Endothelial cell (in vitro differentiated cells): ENCODE measurements at regions not wholly inside any gene's neighbourhood (a gene's known extent, or its start where the extent isn't known, plus 50 kb on each side); places are given as distances from the start of the nearest gene placed in this dataset.

Experiments
- DNase-seq: peaks from one replicate; pipeline ENCODE4 v3.0.0; 2021; ENCODE audit warnings: low spot score
- H3K27ac Mint-ChIP-seq: one replicate; pipeline ENCODE4 v1.8.0; 2021; ENCODE audit warnings: mixed read lengths, inconsistent platforms; ENCODE audit not compliant: unreplicated experiment
- H3K27me3 Mint-ChIP-seq: one replicate; pipeline ENCODE4 v1.8.0; 2021; ENCODE audit warnings: mild to moderate bottlenecking, moderate library complexity, mixed read lengths, inconsistent platforms; ENCODE audit not compliant: unreplicated experiment
- H3K36me3 Mint-ChIP-seq: one replicate; pipeline ENCODE4 v1.8.0; 2021; ENCODE audit warnings: mild to moderate bottlenecking, low read depth, mixed read lengths, inconsistent platforms; ENCODE audit not compliant: unreplicated experiment
- H3K4me1 Mint-ChIP-seq: one replicate; pipeline ENCODE4 v1.8.0; 2021; ENCODE audit warnings: mild to moderate bottlenecking, mixed read lengths, inconsistent platforms; ENCODE audit not compliant: unreplicated experiment
- H3K4me3 Mint-ChIP-seq: one replicate; pipeline ENCODE4 v1.8.0; 2021; ENCODE audit warnings: mild to moderate bottlenecking, mixed read lengths, inconsistent platforms; ENCODE audit not compliant: unreplicated experiment
- H3K9me3 Mint-ChIP-seq: one replicate; pipeline ENCODE4 v1.8.0; 2021; ENCODE audit warnings: mixed read lengths, inconsistent platforms; ENCODE audit not compliant: unreplicated experiment
- CTCF ChIP-seq: fragments of 200-600 bp; sonication (generic); IDR thresholded peaks from one replicate; pipeline ENCODE4 v1.5.0; 2021; ENCODE audit warnings: antibody characterized with exemption; ENCODE audit not compliant: unreplicated experiment

GRCh38 chr4:62960415-62960814, 1448.8 kb downstream of the TECRL start:
- H3K9me3 Mint-ChIP-seq, result no peaks in the 10 kb centered on the region
- DNase-seq, result no peak
- no peak for TF ChIP-seq CTCF
- H3K4me3 Mint-ChIP-seq, result no peak overlapping the region
- no peaks in the 10 kb centered on the region for H3K27me3 Mint-ChIP-seq
- no peaks in the 10 kb centered on the region for H3K36me3 Mint-ChIP-seq
- H3K4me1 Mint-ChIP-seq, result no peaks in the 10 kb centered on the region
- no peak overlapping the region for H3K27ac Mint-ChIP-seq

- H3K27ac Mint-ChIP-seq, result no peak overlapping the region
- TF ChIP-seq CTCF, result no peak
- H3K9me3 Mint-ChIP-seq, result no peaks in the 10 kb centered on the region
- no peaks in the 10 kb centered on the region for H3K4me1 Mint-ChIP-seq
- DNase-seq, result no peak
- H3K27me3 Mint-ChIP-seq, result no peaks in the 10 kb centered on the region
- H3K4me3 Mint-ChIP-seq, result no peak overlapping the region
- H3K36me3 Mint-ChIP-seq, result no peaks in the 10 kb centered on the region
These were observed 1455.5 kb downstream of the TECRL start for GRCh38 chr4:62953752-62954151.

GRCh38 chr4:62952366-62952765, 1456.9 kb downstream of the TECRL start:
- H3K9me3 Mint-ChIP-seq, result no peaks in the 10 kb centered on the region
- H3K4me3 Mint-ChIP-seq, result no peak overlapping the region
- H3K27ac Mint-ChIP-seq, result no peak overlapping the region
- H3K36me3 Mint-ChIP-seq, result no peaks in the 10 kb centered on the region
- no peak for DNase-seq
- no peak for TF ChIP-seq CTCF
- H3K4me1 Mint-ChIP-seq, result no peaks in the 10 kb centered on the region
- no peaks in the 10 kb centered on the region for H3K27me3 Mint-ChIP-seq

GRCh38 chr4:62948108-62948507, 1461.1 kb downstream of the TECRL start:
- H3K27me3 Mint-ChIP-seq, result no peaks in the 10 kb centered on the region
- no peak overlapping the region for H3K4me3 Mint-ChIP-seq
- H3K36me3 Mint-ChIP-seq, result no peaks in the 10 kb centered on the region
- no peak for DNase-seq
- H3K27ac Mint-ChIP-seq, result no peak overlapping the region
- no peaks in the 10 kb centered on the region for H3K9me3 Mint-ChIP-seq
- no peak for TF ChIP-seq CTCF
- peaks cover 4% of the 10 kb centered on the region for H3K4me1 Mint-ChIP-seq

- no peak overlapping the region for H3K4me3 Mint-ChIP-seq
- H3K4me1 Mint-ChIP-seq, result peaks cover 4% of the 10 kb centered on the region
- TF ChIP-seq CTCF, result no peak
- H3K27ac Mint-ChIP-seq, result no peak overlapping the region
- no peaks in the 10 kb centered on the region for H3K36me3 Mint-ChIP-seq
- DNase-seq, result no peak
- H3K9me3 Mint-ChIP-seq, result peaks cover 4% of the 10 kb centered on the region
- no peaks in the 10 kb centered on the region for H3K27me3 Mint-ChIP-seq
These were observed 1469.0 kb downstream of the TECRL start for GRCh38 chr4:62940229-62940628.
